HCT116 (cell line): ENCODE measurements at regions not wholly inside any gene's neighbourhood (a gene's known extent, or its start where the extent isn't known, plus 50 kb on each side); places are given as distances from the start of the nearest gene placed in this dataset.

Experiments
- ATAC-seq: fragments of 200-7000 bp; cut with Tn5 transposase; 2 replicates; pipeline ENCODE4 v1.9.1; 2020; ENCODE audit warnings: mild to moderate bottlenecking, moderate library complexity
- BruUV-seq: library from RNA; stranded (reverse); fragments of 400-500 nt; replicated peaks from 2 replicates; lab custom pipeline; 2021; lab: Mats Ljungman, UMichigan
- CTCF ChIA-PET: fragments of 300-600 bp; sonication (Branson Sonifier 250); formaldehyde crosslinking; loops from one replicate; lab custom pipeline; 2021; ENCODE audit warnings: antibody characterized with exemption; lab: Charles Lee
- POLR2A ChIA-PET: fragments of 300-600, 350-600 bp; sonication (Branson Sonifier 250); formaldehyde crosslinking; loops from one replicate; lab custom pipeline; 2021; ENCODE audit warnings: antibody characterized with exemption; lab: Charles Lee
- RAD21 ChIA-PET, 2 experiments: fragments of 300-600 bp; sonication (Branson Sonifier 250); formaldehyde crosslinking; loops; one replicate each; lab custom pipeline; 2023; ENCODE audit warnings: low total read pairs in 2 of 2; ENCODE audit not compliant: uncharacterized antibody in 2 of 2, unreplicated experiment in 2 of 2, low non-redundant PET in 1 of 2; lab: Charles Lee
- DNase-seq: peaks from one replicate; pipeline ENCODE4 v3.0.0-alpha.2; 2010; ENCODE audit warnings: low read depth, low spot score
- H2AFZ ChIP-seq: fragments of 200-600 bp; shearing (Covaris generic), sonication (generic); 2 replicates; pipeline ENCODE4 v1.6.1; 2017; ENCODE audit warnings: low read depth, mixed run types, mixed read lengths, antibody characterized with exemption, low read length; ENCODE audit not compliant: poor library complexity, severe bottlenecking
- H3K27ac ChIP-seq: 2 replicates; pipeline ENCODE4 v1.5.1; 2012; ENCODE audit warnings: low read depth, low read length
- H3K27me3 ChIP-seq: fragments of 200-600 bp; sonication (generic); 2 replicates; pipeline ENCODE4 v1.6.1; 2016; ENCODE audit warnings: mixed run types, low read length, mixed read lengths; ENCODE audit not compliant: insufficient read depth
- H3K36me3 ChIP-seq, 2 experiments: fragments of 200-500 bp in 1 of 2; fragments of 200-600 bp in 1 of 2; sonication (Bioruptor generic) in 1 of 2; sonication (generic) in 1 of 2; 2 replicates each; pipeline versions ENCODE4 v1.5.1 to v1.6.1; 2014 to 2016; ENCODE audit warnings: low read length in 2 of 2, inconsistent platforms in 1 of 2, mixed read lengths in 1 of 2, mixed run types in 1 of 2; ENCODE audit not compliant: insufficient read depth in 2 of 2, control insufficient read depth in 1 of 2
- H3K4me1 ChIP-seq, 2 experiments: fragments of 200-600 bp in 1 of 2; sonication (generic) in 1 of 2; 2 replicates each; pipeline versions ENCODE4 v1.5.1 to v1.6.1; 2012 to 2017; ENCODE audit warnings: low read length in 2 of 2, inconsistent platforms in 1 of 2, mild to moderate bottlenecking in 1 of 2, mixed read lengths in 1 of 2, mixed run types in 1 of 2, moderate library complexity in 1 of 2; ENCODE audit not compliant: insufficient read depth in 2 of 2, control insufficient read depth in 1 of 2
- H3K4me2 ChIP-seq: fragments of 200-600 bp; sonication (generic); 2 replicates; pipeline ENCODE4 v1.6.1; 2017; ENCODE audit warnings: mixed run types, low read length, mixed read lengths
- H3K4me3 ChIP-seq, 2 experiments: fragments of 200-600 bp in 1 of 2; sonication (generic) in 1 of 2; replicated peaks in 1 of 2; 2 replicates each; pipeline ENCODE4 v1.5.1; 2011 to 2016; ENCODE audit warnings: low read length in 2 of 2, control low read depth in 1 of 2, low read depth in 1 of 2, mild to moderate bottlenecking in 1 of 2, mixed read lengths in 1 of 2, mixed run types in 1 of 2
- H3K79me2 ChIP-seq: fragments of 200-600 bp; sonication (generic); 2 replicates; pipeline ENCODE4 v1.6.1; 2017; ENCODE audit warnings: mild to moderate bottlenecking, mixed run types, low read length, moderate library complexity, mixed read lengths; ENCODE audit not compliant: insufficient read depth
- H3K9ac ChIP-seq: fragments of 200-600 bp; sonication (generic); 2 replicates; pipeline ENCODE4 v1.6.1; 2016; ENCODE audit warnings: low read length, mixed read lengths
- H3K9me2 ChIP-seq: fragments of 200-600 bp; sonication (generic), shearing (Covaris generic); 2 replicates; pipeline ENCODE4 v1.6.1; 2017; ENCODE audit warnings: mixed run types, mild to moderate bottlenecking, moderate library complexity; ENCODE audit not compliant: insufficient read depth
- H3K9me3 ChIP-seq, 2 experiments: fragments of 200-500 bp in 1 of 2; fragments of 200-600 bp in 1 of 2; sonication (Bioruptor generic) in 1 of 2; sonication (generic) in 1 of 2; 2 replicates each; pipeline ENCODE4 v1.6.1; 2014 to 2017; ENCODE audit warnings: low read length in 2 of 2, mixed read lengths in 2 of 2, inconsistent platforms in 1 of 2, low read depth in 1 of 2, mild to moderate bottlenecking in 1 of 2, mixed run types in 1 of 2, moderate library complexity in 1 of 2; ENCODE audit not compliant: control insufficient read depth in 1 of 2, insufficient read depth in 1 of 2
- H4K20me1 ChIP-seq: fragments of 200-600 bp; sonication (generic), shearing (Covaris generic); 2 replicates; pipeline ENCODE4 v1.6.1; 2017; ENCODE audit warnings: mixed run types, mild to moderate bottlenecking, moderate library complexity; ENCODE audit not compliant: insufficient read depth
- CBX3 ChIP-seq: IDR thresholded peaks from 2 replicates; pipeline ENCODE4 v1.6.1; 2012; ENCODE audit warnings: low read depth
- CEBPB ChIP-seq: IDR thresholded peaks from 2 replicates; pipeline ENCODE4 v1.6.1; 2012; ENCODE audit warnings: low read depth
- EGR1 ChIP-seq: IDR thresholded peaks from 2 replicates; pipeline ENCODE4 v1.6.1; 2012; ENCODE audit warnings: low read depth
- ELF1 ChIP-seq: IDR thresholded peaks from 2 replicates; pipeline ENCODE4 v1.6.1; 2012; ENCODE audit warnings: low read depth, borderline replicate concordance
- EZH2 ChIP-seq: fragments of 200-600 bp; sonication (generic); IDR thresholded peaks from 2 replicates; pipeline ENCODE4 v1.6.1; 2017; ENCODE audit warnings: antibody characterized with exemption, mixed run types
- FOSL1 ChIP-seq: IDR thresholded peaks from 2 replicates; pipeline ENCODE4 v1.6.1; 2012; ENCODE audit warnings: low read depth
- JUND ChIP-seq: IDR thresholded peaks from 2 replicates; pipeline ENCODE4 v1.6.1; 2012
- POLR2AphosphoS5 ChIP-seq: IDR thresholded peaks from 2 replicates; pipeline ENCODE4 v1.6.1; 2011; ENCODE audit warnings: mild to moderate bottlenecking, low read depth, low read length, moderate library complexity
- SIN3A ChIP-seq: IDR thresholded peaks from 2 replicates; pipeline ENCODE4 v1.6.1; 2012; ENCODE audit warnings: low read depth
- SP1 ChIP-seq: IDR thresholded peaks from 2 replicates; pipeline ENCODE4 v1.6.1; 2012; ENCODE audit warnings: low read depth
- SRF ChIP-seq: IDR thresholded peaks from 2 replicates; pipeline ENCODE4 v1.6.1; 2012; ENCODE audit warnings: low read depth
- TCF7L2 ChIP-seq: IDR thresholded peaks from 2 replicates; pipeline ENCODE4 v1.7.0; 2011; ENCODE audit warnings: borderline replicate concordance, inconsistent platforms; ENCODE audit not compliant: insufficient read depth, insufficient read length; ENCODE audit errors: extremely low read depth
- YY1 ChIP-seq: IDR thresholded peaks from 2 replicates; pipeline ENCODE4 v1.6.1; 2011; ENCODE audit warnings: low read length, low read depth, moderate library complexity, mild to moderate bottlenecking; ENCODE audit not compliant: insufficient replicate concordance; ENCODE audit errors: extremely low read depth
- ZBTB33 ChIP-seq: IDR thresholded peaks from 2 replicates; pipeline ENCODE4 v1.6.1; 2011; ENCODE audit warnings: mild to moderate bottlenecking, low read length, moderate library complexity; ENCODE audit not compliant: insufficient replicate concordance; ENCODE audit errors: extremely low read depth
- ZFX ChIP-seq: fragments of 450-650 bp; IDR thresholded peaks from 2 replicates; pipeline ENCODE4 v1.6.1; 2017
- ZNF274 ChIP-seq: fragments of 200-500 bp; sonication (Bioruptor generic); IDR thresholded peaks from 2 replicates; pipeline ENCODE4 v1.6.1; 2014; ENCODE audit warnings: mild to moderate bottlenecking, low read depth, low read length, inconsistent platforms
- intact Hi-C: fragments of 100-400 bp; cut with micrococcal nuclease; formaldehyde crosslinking; loops from 2 replicates; pipeline ENCODE4 v1.10.0; 2022
- TF ChIP-seq, protein P1 (sequence below), 3 experiments: fragments of 200-600 bp in 1 of 3; sonication (generic) in 1 of 3; IDR thresholded peaks in 2 of 3; conservative IDR thresholded peaks in 1 of 3; 2 replicates each; pipeline ENCODE4 v1.5.1; 2012 to 2017; ENCODE audit warnings: low read depth in 2 of 3, low read length in 2 of 3, antibody characterized with exemption in 1 of 3, borderline replicate concordance in 1 of 3, control low read depth in 1 of 3, mild to moderate bottlenecking in 1 of 3, mixed read lengths in 1 of 3, mixed run types in 1 of 3, moderate library complexity in 1 of 3; ENCODE audit not compliant: insufficient read depth in 1 of 3
- TF ChIP-seq, protein P2 (sequence below): IDR thresholded peaks from 2 replicates; pipeline ENCODE4 v1.6.1; 2012
- TF ChIP-seq, protein P3 (sequence below): IDR thresholded peaks from 2 replicates; pipeline ENCODE4 v1.6.1; 2012; ENCODE audit warnings: low read depth

DNA sequence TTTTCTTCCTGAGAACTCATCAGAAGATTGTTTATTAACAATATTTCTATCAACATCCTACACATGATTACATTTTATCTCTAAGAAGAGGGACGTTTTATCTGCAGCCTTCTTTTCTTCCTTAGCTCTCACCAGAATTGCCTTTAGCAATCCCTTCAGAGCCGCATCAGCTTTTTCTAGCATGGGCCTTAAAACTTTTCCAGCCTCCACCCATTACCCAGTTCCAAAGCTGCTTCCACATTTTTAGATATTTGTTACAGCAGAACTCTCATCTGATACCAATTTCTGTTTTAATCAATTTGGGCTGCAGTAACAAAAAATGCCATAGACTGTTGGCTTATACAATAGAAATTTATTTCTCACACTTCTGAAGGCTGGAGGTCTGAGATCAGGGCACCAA is 281.5 kb downstream of the THBS2 start:
- Histone ChIP-seq H3K4me1 (no peaks in the 10 kb centered on the region), H3K36me3 (no peaks in the 10 kb centered on the region), H3K27ac (no peak overlapping the region), H3K9me2 (no peaks in the 10 kb centered on the region), H4K20me1 (no peaks in the 10 kb centered on the region), H3K9me3 (no peaks in the 10 kb centered on the region), H3K9ac (no peak overlapping the region), H3K4me2 (no peak overlapping the region), H3K79me2 (no peaks in the 10 kb centered on the region), H2AFZ (no peak overlapping the region), H3K4me3 (no peak overlapping the region), H3K27me3 (no peaks in the 10 kb centered on the region)
- ChIA-PET RAD21 (no interaction called here), CTCF (no interaction called here), POLR2A (no interaction called here)
- ATAC-seq, result no peak
- no peak for DNase-seq
- TF ChIP-seq CEBPB, result no peak
- TF ChIP-seq ZBTB33, result no peak
- TF ChIP-seq SRF, result no peak
- no peak for TF ChIP-seq YY1
- no peak for TF ChIP-seq EGR1
- TF ChIP-seq POLR2AphosphoS5, result no peak
- no peak for TF ChIP-seq CBX3
- no peak for TF ChIP-seq SP1
- TF ChIP-seq FOSL1, result no peak
- TF ChIP-seq, protein P1, sequence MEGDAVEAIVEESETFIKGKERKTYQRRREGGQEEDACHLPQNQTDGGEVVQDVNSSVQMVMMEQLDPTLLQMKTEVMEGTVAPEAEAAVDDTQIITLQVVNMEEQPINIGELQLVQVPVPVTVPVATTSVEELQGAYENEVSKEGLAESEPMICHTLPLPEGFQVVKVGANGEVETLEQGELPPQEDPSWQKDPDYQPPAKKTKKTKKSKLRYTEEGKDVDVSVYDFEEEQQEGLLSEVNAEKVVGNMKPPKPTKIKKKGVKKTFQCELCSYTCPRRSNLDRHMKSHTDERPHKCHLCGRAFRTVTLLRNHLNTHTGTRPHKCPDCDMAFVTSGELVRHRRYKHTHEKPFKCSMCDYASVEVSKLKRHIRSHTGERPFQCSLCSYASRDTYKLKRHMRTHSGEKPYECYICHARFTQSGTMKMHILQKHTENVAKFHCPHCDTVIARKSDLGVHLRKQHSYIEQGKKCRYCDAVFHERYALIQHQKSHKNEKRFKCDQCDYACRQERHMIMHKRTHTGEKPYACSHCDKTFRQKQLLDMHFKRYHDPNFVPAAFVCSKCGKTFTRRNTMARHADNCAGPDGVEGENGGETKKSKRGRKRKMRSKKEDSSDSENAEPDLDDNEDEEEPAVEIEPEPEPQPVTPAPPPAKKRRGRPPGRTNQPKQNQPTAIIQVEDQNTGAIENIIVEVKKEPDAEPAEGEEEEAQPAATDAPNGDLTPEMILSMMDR (IDR thresholded peaks at IDR 0.05 in 2 of 3, conservative IDR thresholded peaks at IDR 0.05 in 1 of 3; ENCODE audit: borderline replicate concordance in 1 of 3, insufficient read depth in 1 of 3, low read depth in 2 of 3, low read length in 2 of 3), result no peak
- TF ChIP-seq SIN3A, result no peak
- no peak for TF ChIP-seq TCF7L2
- TF ChIP-seq EZH2, result no peak
- TF ChIP-seq, protein P2, sequence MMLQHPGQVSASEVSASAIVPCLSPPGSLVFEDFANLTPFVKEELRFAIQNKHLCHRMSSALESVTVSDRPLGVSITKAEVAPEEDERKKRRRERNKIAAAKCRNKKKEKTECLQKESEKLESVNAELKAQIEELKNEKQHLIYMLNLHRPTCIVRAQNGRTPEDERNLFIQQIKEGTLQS, result no peak
- TF ChIP-seq ELF1, result no peak
- TF ChIP-seq ZNF274, result no peak
- no peak for TF ChIP-seq ZFX
- TF ChIP-seq, protein P3, sequence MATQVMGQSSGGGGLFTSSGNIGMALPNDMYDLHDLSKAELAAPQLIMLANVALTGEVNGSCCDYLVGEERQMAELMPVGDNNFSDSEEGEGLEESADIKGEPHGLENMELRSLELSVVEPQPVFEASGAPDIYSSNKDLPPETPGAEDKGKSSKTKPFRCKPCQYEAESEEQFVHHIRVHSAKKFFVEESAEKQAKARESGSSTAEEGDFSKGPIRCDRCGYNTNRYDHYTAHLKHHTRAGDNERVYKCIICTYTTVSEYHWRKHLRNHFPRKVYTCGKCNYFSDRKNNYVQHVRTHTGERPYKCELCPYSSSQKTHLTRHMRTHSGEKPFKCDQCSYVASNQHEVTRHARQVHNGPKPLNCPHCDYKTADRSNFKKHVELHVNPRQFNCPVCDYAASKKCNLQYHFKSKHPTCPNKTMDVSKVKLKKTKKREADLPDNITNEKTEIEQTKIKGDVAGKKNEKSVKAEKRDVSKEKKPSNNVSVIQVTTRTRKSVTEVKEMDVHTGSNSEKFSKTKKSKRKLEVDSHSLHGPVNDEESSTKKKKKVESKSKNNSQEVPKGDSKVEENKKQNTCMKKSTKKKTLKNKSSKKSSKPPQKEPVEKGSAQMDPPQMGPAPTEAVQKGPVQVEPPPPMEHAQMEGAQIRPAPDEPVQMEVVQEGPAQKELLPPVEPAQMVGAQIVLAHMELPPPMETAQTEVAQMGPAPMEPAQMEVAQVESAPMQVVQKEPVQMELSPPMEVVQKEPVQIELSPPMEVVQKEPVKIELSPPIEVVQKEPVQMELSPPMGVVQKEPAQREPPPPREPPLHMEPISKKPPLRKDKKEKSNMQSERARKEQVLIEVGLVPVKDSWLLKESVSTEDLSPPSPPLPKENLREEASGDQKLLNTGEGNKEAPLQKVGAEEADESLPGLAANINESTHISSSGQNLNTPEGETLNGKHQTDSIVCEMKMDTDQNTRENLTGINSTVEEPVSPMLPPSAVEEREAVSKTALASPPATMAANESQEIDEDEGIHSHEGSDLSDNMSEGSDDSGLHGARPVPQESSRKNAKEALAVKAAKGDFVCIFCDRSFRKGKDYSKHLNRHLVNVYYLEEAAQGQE, result no peak
- TF ChIP-seq JUND, result no peak
- BruUV-seq, result no TSS peak
- intact Hi-C loops, result no loop called here
